B cell (primary cell): ENCODE measurements at regions not wholly inside any gene's neighbourhood (a gene's known extent, or its start where the extent isn't known, plus 50 kb on each side); places are given as distances from the start of the nearest gene placed in this dataset.

Experiments
- ATAC-seq: fragments of 200-7000 bp; cut with Tn5 transposase; one replicate; pipeline ENCODE4 v1.10.0; 2021; ENCODE audit warnings: low read depth, mild to moderate bottlenecking, moderate number of reproducible peaks, moderate library complexity
- CTCF ChIA-PET: fragments of 350-600 bp; sonication (Branson Sonifier 250); formaldehyde crosslinking; loops from one replicate; lab custom pipeline; 2021; ENCODE audit warnings: antibody characterized with exemption, inconsistent platforms; lab: Charles Lee
- POLR2A ChIA-PET: fragments of 350-600 bp; sonication (Branson Sonifier 250); formaldehyde crosslinking; loops from one replicate; lab custom pipeline; 2021; ENCODE audit warnings: antibody characterized with exemption; lab: Charles Lee
- DNase-seq: peaks from one replicate; pipeline ENCODE4 v3.0.0; 2013
- H2AFZ ChIP-seq: 2 replicates; pipeline ENCODE4 v1.6.1; 2012; ENCODE audit warnings: mild to moderate bottlenecking, low read depth, low read length; ENCODE audit not compliant: insufficient read depth, poor library complexity, severe bottlenecking
- H3K27ac ChIP-seq, 2 donors: 1 replicate in 1 of 2; 2 replicates in 1 of 2; pipeline ENCODE4 v1.5.1; 2012 to 2013; ENCODE audit warnings: low read length in 2 of 2, mild to moderate bottlenecking in 2 of 2, moderate library complexity in 1 of 2
- H3K27me3 ChIP-seq, 4 experiments: fragments of 200-600 bp in 1 of 4; sonication (generic) in 1 of 4; replicated peaks in 1 of 4; 1 replicate in 2 of 4; 2 replicates in 2 of 4; pipeline versions ENCODE4 v1.6.1 to v1.7.0; 2013 to 2016; ENCODE audit warnings: low read length in 3 of 4, mild to moderate bottlenecking in 2 of 4, mixed read lengths in 1 of 4, moderate library complexity in 1 of 4; ENCODE audit not compliant: insufficient read depth in 4 of 4, control insufficient read depth in 3 of 4; ENCODE audit errors: control extremely low read depth in 1 of 4
- H3K36me3 ChIP-seq, 2 experiments: replicated peaks in 1 of 2; 1 replicate in 1 of 2; 2 replicates in 1 of 2; pipeline versions ENCODE4 v1.6.1 to v1.7.1; 2013; ENCODE audit warnings: low read length in 1 of 2; ENCODE audit not compliant: insufficient read depth in 2 of 2, control insufficient read depth in 1 of 2; ENCODE audit errors: control extremely low read depth in 1 of 2, extremely low read depth in 1 of 2
- H3K4me1 ChIP-seq, 2 donors: fragments of 200-600 bp in 1 of 2; sonication (generic) in 1 of 2; 1 replicate in 1 of 2; 2 replicates in 1 of 2; pipeline versions ENCODE4 v1.5.1 to v1.6.1; 2013 to 2017; ENCODE audit warnings: low read length in 2 of 2; ENCODE audit not compliant: control insufficient read depth in 2 of 2, insufficient read depth in 2 of 2
- H3K4me2 ChIP-seq: replicated peaks from 2 replicates; pipeline ENCODE3; 2012; ENCODE audit warnings: mild to moderate bottlenecking, low read depth, low read length; ENCODE audit not compliant: poor library complexity, severe bottlenecking
- H3K4me3 ChIP-seq, 5 experiments: fragments of 200-600 bp in 1 of 5; sonication (generic) in 1 of 5; 1 replicate in 3 of 5; 2 replicates in 2 of 5; pipeline versions ENCODE4 v1.5.1 to v1.7.0; 2011 to 2016; ENCODE audit warnings: low read length in 4 of 5, mild to moderate bottlenecking in 4 of 5, low read depth in 2 of 5, control low read depth in 1 of 5, moderate library complexity in 1 of 5; ENCODE audit not compliant: insufficient read depth in 1 of 5; ENCODE audit errors: control extremely low read depth in 1 of 5, extremely low read depth in 1 of 5
- H3K79me2 ChIP-seq: fragments of 200-600 bp; sonication (generic); one replicate; pipeline ENCODE4 v1.6.0; 2016; ENCODE audit warnings: low read length; ENCODE audit not compliant: control insufficient read depth, insufficient read depth
- H3K9ac ChIP-seq: fragments of 200-600 bp; sonication (generic); 2 replicates; pipeline ENCODE4 v1.6.1; 2017; ENCODE audit warnings: mild to moderate bottlenecking, low read length, moderate library complexity
- H3K9me3 ChIP-seq, 3 donors: one replicate each; pipeline versions ENCODE4 v1.6.1 to v1.7.1; 2013; ENCODE audit warnings: low read length in 2 of 3; ENCODE audit not compliant: control insufficient read depth in 2 of 3, insufficient read depth in 1 of 3; ENCODE audit errors: control extremely low read depth in 1 of 3
- H4K20me1 ChIP-seq: 2 replicates; pipeline ENCODE4 v1.6.0; 2012; ENCODE audit warnings: mild to moderate bottlenecking, low read length; ENCODE audit not compliant: insufficient read depth, control insufficient read depth, poor library complexity, severe bottlenecking
- H3K27ac Mint-ChIP-seq: one replicate; pipeline ENCODE4 v1.8.0; 2021; ENCODE audit warnings: mixed read lengths
- H3K27me3 Mint-ChIP-seq: one replicate; pipeline ENCODE4 v1.8.0; 2021; ENCODE audit warnings: mixed read lengths
- H3K4me1 Mint-ChIP-seq: one replicate; pipeline ENCODE4 v1.8.0; 2021; ENCODE audit warnings: mixed read lengths
- H3K4me3 Mint-ChIP-seq: one replicate; pipeline ENCODE4 v1.8.0; 2021; ENCODE audit warnings: mixed read lengths
- H3K9me3 Mint-ChIP-seq: one replicate; pipeline ENCODE4 v1.8.0; 2022; ENCODE audit warnings: mixed read lengths; ENCODE audit not compliant: insufficient read depth
- EZH2 ChIP-seq: IDR thresholded peaks from 2 replicates; pipeline ENCODE4 v1.6.1; 2012; ENCODE audit warnings: borderline replicate concordance, low read depth, mild to moderate bottlenecking, moderate library complexity, low read length; ENCODE audit not compliant: insufficient read depth, poor library complexity, severe bottlenecking
- WGBS: methylation state at CpG from one replicate; pipeline ENCODE4 v1.1.5; 2013; ENCODE audit warnings: missing lambda C conversion rate; ENCODE audit not compliant: insufficient coverage; 5-methylcytosine and 5-hydroxymethylcytosine counted together
- intact Hi-C: fragments of 100-400 bp; cut with micrococcal nuclease; formaldehyde crosslinking; loops from one replicate; pipeline ENCODE4 v1.10.0; 2022
- TF ChIP-seq, protein P1 (sequence below): fragments of 200-600 bp; IDR thresholded peaks from one replicate; pipeline ENCODE4 v1.8.0; 2022; ENCODE audit warnings: antibody characterized with exemption, mild to moderate bottlenecking

DNA sequence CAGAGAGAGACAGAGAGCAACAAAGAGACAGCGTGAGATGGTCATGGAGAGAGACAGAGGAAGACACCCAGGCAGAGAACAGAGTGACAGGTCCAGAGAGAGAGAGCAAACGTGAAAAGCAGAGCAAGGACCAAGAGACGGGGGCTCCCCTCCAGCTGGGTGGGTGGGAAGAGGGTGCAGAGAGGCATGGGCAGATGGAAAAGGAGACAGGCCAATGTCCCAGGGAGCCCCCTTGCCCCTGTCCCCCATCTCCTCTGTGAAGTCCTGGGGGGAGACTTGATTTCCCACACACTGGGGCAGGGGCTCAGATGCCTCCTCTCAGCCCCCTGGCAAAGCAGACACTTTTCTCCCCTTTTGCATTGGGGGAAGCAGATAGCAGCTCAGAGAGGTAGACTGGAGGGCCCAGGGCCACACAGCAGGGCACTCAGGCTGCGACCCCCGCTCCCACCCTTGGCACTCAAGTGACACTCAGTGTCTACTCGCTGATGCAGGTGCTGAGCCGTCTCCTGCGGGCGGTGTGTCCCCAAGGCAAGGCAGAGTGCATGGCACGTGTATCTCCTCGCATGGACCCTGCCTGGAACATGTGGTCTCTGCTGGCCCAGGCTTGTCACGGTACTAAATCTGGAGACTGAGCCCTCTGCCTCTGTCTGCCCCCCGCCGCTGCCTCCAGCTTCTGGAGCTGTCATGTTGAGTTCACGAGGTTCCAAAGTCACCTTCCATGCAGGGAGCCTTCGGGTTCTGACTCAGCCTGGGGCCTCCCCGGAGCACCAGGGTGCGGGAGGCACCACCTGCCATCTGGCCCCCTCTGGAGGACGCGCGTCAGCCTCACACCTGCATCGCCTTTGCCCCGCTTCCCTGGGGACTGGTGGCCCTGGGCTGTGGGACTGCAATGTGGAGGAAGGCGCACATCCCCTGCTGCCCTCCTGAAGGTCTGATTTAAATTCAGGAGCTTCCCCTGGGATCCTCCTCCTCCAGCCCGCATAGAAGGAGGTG lies 215.9 kb upstream of the GSE1 start:
- no peak overlapping the region for H3K4me3 ChIP-seq
- CTCF ChIA-PET, result interaction anchor here (1.2 to 1.3 kb wide), 2 partner anchors 24 to 95 kb away, joined by 3 to 5 read pairs; no protein-coding TSS in a partner anchor
- intact Hi-C loops, result loop anchor here (10.0 kb wide), 1 partner anchor 92 kb away; no protein-coding TSS in a partner anchor
- peaks cover 0 to 5% (median 0%) of the 10 kb centered on the region in 3 donors for H3K9me3 ChIP-seq
- 44% methylated on average over 22 of the region's 25 CpGs for WGBS
- Mint-ChIP-seq H3K4me1 (no peaks in the 10 kb centered on the region), H3K27me3 (peaks cover 18% of the 10 kb centered on the region), H3K27ac (no peak overlapping the region), H3K4me3 (no peak overlapping the region), H3K9me3 (no peaks in the 10 kb centered on the region)
- TF ChIP-seq, protein P1, sequence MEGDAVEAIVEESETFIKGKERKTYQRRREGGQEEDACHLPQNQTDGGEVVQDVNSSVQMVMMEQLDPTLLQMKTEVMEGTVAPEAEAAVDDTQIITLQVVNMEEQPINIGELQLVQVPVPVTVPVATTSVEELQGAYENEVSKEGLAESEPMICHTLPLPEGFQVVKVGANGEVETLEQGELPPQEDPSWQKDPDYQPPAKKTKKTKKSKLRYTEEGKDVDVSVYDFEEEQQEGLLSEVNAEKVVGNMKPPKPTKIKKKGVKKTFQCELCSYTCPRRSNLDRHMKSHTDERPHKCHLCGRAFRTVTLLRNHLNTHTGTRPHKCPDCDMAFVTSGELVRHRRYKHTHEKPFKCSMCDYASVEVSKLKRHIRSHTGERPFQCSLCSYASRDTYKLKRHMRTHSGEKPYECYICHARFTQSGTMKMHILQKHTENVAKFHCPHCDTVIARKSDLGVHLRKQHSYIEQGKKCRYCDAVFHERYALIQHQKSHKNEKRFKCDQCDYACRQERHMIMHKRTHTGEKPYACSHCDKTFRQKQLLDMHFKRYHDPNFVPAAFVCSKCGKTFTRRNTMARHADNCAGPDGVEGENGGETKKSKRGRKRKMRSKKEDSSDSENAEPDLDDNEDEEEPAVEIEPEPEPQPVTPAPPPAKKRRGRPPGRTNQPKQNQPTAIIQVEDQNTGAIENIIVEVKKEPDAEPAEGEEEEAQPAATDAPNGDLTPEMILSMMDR, result no peak
- no peak for TF ChIP-seq EZH2
- H3K4me1 ChIP-seq, result no peaks in the 10 kb centered on the region
- peaks cover 0 to 3% (median 1%) of the 10 kb centered on the region in 4 experiments for H3K27me3 ChIP-seq
- no peak overlapping the region for H3K9ac ChIP-seq
- no peak overlapping the region for H2AFZ ChIP-seq
- no peak overlapping the region for H3K4me2 ChIP-seq
- DNase-seq (no peak), ATAC-seq (no peak)
- no peaks in the 10 kb centered on the region for H4K20me1 ChIP-seq
- no peaks in the 10 kb centered on the region for H3K79me2 ChIP-seq
- no peak overlapping the region for H3K27ac ChIP-seq
- H3K36me3 ChIP-seq, result no peaks in the 10 kb centered on the region
- POLR2A ChIA-PET, result no interaction called here

DNA sequence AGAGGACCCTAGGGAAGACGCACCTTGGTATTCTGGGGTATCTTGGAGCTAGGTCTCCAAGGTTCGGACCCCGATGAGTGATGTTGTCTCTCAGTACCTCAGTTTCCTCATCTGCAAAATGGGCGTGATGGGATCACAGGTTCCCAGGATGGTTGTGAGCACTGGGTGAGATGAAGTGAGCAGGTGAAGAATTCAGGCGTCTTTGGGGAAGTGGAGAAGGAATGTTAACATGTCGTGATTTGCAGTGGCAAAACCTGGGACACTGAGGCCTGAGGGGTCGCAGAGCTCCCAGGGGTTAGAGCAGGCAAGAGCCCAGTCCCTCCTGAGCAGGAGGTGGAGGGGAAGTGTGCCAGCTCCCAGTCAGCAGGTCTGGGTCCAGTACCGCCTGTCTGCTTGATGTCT lies 215.1 kb upstream of the GSE1 start:
- intact Hi-C loops, result loop anchor here (10.0 kb wide), 1 partner anchor 93 kb away; no protein-coding TSS in a partner anchor
- Histone ChIP-seq H3K36me3 (no peaks in the 10 kb centered on the region), H3K27me3 (peaks cover 0 to 3% (median 0%) of the 10 kb centered on the region in 4 experiments), H3K79me2 (no peaks in the 10 kb centered on the region), H3K4me3 (no peak overlapping the region), H2AFZ (no peak overlapping the region), H3K9ac (no peak overlapping the region), H3K27ac (no peak overlapping the region), H3K4me2 (no peak overlapping the region), H3K4me1 (no peaks in the 10 kb centered on the region), H4K20me1 (no peaks in the 10 kb centered on the region), H3K9me3 (peaks cover 0 to 5% (median 0%) of the 10 kb centered on the region in 3 donors)
- WGBS, result 90% methylated on average over 8 of the region's 8 CpGs
- H3K9me3 Mint-ChIP-seq, result no peaks in the 10 kb centered on the region
- ATAC-seq, result no peak
- peaks cover 18% of the 10 kb centered on the region for H3K27me3 Mint-ChIP-seq
- H3K27ac Mint-ChIP-seq, result no peak overlapping the region
- no peak overlapping the region for H3K4me3 Mint-ChIP-seq
- ChIA-PET POLR2A (no interaction called here), CTCF (interaction anchor here (0.8 to 1.3 kb wide), 3 partner anchors 23 to 123 kb away, joined by 3 to 5 read pairs (median 3); no protein-coding TSS in a partner anchor)
- no peaks in the 10 kb centered on the region for H3K4me1 Mint-ChIP-seq
- DNase-seq, result no peak
- TF ChIP-seq, protein P1, result no peak
- TF ChIP-seq EZH2, result no peak
